ENCODE measurements at regions not wholly inside any gene's neighbourhood (a gene's known extent, or its start where the extent isn't known, plus 50 kb on each side); places are given as distances from the start of the nearest gene placed in this dataset.

DNA sequence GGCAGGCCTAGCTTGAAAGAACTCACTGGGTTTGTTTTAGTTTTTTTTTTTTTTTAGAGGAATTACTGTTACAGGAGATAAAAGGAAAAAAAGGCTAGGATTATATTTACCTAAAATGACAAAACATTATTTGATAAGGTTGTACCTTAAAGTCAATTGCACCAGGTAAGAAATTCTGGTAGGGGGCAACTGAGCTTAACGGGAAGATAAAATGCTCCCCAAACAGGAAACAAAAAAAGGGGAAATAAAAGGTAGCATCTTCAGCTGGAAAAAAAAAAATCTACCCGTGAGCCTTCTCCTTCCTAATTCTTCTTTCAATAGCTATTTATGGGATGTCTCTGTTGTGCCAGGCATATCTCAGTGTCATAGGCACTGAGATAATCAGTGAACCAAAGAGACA is 164.5 kb downstream of the PIK3R1 start:
- DNase-seq, result no peak

DNA sequence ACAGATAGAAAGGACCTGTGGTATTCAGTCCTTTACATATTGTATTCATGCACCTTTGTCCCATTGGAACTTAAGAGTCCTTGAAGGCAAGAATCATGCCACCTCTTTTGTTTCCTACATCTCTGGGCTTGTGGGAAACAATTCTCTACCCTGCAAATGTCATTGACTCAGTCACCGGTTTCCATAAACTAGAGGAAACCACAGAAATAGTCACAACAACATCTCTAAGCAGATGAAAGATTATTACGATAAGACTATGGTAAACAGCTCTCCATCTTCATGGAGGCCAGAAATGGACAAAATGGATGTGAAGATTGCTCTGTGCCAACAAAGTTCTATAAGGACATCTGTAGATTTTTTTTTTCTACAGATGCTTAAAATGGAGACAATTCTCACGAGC is 165.5 kb downstream of the PIK3R1 start:
- DNase-seq, result no peak

DNA sequence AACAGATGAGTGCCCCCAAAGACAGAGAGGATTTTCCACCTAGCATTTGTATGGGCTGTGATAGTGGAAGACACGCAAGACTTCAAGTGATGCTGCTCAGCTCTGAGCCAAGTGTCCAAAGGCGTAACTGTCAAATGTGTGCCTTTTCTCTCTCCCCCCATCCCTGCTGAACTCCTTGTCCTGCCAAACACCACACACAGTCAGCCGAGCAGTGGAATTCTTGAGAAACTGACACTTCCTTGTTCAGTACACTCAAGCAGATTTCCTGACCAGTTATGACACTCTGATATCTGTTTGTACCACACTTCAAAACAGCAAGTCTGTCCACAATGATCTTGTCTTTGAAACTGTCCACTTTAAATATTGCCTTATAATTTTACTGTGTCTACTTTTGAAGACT is 166.4 kb downstream of the PIK3R1 start:
- no peak for DNase-seq

DNA sequence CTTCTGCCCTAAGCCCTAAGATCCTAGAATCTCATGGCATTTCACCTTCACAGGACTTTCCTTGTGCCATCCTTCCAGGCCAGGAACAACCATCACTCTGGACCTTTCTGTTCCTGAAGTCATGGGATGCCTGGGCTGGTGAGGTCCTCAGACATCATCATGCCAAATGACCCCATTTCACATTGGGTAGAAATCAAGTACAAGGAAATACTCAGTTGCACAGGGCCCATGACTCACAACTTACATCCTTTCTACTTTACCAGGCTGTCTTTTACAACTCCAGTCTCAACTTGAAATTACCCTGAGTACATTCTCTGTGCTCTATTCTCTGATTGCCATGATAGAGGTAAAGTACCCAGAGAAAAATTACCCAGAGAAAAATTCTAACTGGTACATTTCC is 167.1 kb downstream of the PIK3R1 start:
- DNase-seq, result no peak

DNA sequence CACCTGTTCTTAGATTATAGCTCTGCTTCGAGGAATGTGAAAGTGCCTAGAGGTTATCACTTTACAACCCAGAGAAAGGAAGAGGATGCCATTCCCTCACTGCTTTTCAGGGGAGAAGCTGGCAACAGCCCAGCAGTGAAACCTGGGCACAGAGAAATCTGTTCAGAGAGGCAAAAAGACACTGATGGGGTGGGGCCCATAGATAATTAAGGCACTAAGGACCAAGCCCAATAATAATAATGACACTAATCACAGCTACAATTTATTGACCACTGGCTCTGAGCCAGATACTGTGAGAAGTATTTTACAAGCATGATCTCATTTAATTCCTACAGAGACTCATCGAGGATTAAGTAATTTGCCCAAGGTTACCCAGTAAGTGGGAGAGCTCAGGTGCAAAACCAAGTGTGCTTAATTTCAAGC is 168.3 kb downstream of the PIK3R1 start:
- no peak for DNase-seq

DNA sequence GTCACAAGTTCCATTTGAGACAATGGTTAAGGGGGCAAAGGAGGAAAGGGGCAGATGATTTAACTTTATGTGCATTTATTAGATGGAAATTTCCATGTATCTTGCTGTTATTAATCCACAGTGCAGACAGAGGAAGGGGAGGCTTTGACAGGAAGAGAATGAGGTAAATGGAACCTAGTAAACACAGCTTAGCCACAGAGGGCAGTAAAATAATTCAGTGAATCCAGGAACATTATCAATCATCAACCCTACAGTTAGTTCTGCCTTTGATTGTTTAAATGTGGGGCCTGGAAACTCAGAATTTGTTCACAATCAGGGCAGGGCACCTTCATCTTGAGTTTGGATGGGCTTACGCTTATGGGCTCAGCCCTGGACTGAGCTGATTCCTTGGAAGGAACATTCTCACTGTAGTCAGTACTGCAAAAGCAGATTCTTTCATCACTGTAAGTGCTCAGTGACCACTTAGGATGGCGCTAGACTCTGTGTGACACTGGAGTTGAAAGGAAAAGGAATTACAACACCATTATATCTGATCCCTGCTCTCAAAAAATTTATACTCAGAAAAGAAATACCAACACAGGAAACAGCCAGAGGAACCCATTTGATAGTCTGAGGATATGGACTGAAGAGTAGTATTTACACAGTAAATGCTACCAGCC is 169.5 kb downstream of the PIK3R1 start:
- DNase-seq, result no peak

DNA sequence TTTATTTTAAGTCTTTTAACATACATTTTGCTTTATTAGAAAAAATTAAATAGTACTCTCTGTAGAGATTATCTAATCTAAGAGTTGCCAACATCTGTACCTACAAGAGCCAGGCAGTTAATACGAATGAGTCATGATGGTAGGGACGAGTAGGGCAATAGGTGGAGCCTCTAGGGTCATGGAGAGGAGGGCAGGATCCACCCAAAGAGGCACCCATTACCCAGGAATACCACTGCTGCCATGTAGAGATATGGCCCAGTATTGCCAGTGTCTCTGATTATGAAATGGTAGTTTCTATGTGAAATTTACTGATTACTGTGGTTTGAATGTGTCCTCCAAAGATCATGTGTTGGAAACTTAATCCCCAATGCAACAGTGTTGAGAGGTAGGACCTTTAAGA is 170.4 kb downstream of the PIK3R1 start:
- no peak for DNase-seq

DNA sequence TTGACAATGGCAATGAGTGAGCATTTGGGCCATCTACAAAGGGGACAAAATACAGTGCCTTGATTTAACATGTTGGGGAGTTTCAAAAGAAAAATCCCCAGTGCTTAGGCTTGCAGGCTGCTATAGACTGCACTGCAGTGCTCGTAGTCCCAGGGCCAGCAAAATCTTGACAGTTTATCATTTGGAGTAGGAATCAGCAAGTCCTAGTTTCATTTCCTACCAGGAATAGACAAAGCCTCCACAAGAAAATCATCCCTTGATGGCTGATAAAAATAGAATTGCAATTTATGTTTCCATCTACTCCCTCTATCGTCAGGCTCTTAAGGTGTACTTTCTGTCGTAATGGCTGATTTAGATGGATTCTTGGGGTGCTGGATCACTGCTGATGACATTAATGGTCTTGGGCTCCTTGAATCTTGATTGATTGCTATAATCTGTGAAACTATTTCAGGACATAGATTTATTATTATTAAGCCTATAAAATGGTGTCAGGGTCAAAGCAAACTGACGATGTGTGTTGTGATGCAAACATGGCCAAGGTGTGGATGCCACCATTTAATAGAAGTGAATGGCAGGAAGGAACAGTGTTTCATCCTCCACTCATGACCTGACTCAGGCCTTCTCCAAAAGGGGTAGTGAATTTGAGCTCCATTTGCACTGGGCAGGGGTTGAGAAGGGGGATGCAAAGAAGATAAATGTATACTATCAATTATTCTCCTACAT is 171.7 kb downstream of the PIK3R1 start:
- no peak for DNase-seq

DNA sequence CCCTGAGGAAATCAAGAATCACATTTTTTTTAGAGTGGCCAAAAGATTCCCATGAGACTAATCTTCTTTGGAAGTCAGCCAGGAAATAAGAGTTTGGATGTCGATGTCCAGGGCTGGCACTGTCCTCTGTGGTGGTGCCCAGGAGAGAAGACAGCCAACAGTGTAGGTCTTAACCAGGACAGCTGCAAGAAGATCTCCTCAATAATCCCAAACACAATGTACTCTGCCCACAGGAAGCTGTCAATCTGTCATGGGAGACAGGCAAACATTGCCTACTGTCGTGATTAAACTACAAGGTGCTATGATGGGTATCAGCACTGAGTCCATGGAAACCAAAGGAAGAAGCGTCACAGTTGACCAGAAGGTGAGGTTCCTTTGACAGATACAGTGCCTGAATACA is 174.1 kb downstream of the PIK3R1 start:
- no peak for DNase-seq

DNA sequence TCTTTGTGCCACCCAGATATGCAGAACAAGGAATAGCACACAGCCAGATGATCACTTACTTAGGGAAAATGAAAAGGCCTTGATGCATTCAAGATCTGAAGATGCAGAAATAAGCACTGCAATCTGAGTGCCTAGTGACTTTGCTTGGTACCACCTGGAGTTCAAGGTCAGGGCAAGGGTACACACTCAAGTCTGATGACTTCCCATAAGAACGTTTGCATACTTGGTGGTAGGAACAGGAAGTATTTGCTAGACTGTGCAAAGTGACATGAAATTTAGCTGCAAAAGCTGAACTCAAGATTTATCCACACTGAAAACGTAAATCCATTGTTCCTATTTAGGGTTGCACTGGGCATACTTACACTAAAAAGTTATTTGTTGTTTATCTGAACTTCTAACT is 177.1 kb downstream of the PIK3R1 start:
- no peak for DNase-seq

DNA sequence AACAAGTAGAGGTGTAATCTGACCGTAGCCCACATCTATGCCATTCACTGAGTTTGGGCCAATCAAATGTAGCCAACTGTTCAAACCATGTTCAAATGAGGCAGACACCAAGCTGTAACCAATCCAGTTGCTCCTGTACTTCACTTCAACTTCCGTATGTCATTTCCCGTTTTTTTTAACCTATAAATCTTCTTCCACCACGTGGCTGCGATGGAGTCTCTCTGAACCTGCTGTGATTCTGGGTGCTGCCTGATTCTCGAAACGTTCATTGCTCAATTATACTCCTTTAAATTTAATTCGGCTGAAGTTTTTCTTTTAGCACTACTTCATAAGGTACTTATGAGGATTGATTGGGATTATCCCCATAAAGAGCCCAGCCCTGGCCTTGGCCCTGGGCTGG is 179.7 kb downstream of the PIK3R1 start:
- DNase-seq, result no peak

DNA sequence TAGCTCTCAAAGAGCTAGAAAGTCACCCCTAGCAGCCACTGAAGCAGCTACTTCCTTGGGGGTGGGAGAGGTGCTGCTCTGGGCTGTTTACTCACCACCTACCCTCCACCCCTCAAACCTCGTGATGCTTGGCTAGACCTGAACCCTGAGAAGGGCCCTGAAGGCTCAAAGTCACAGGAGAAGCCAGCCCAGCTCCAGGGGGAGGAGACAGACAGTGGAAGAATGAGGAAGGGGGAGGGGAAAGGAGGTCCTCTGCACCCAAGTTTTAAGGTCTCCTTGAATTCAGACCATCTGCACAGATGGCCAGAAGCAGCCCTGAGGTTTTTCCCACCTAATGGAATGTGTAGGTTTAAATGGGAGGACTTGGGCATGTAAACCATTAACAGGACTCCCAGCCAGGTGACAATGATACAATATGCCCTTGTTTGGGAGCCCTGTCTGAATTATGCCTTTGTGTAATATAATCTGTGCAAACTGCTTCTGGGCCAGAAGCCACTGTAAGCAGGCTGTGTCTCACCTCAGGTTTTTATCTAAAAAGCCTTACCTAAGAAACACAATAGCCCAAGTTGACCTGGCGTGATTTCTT is 180.5 kb downstream of the PIK3R1 start:
- DNase-seq, result no peak

DNA sequence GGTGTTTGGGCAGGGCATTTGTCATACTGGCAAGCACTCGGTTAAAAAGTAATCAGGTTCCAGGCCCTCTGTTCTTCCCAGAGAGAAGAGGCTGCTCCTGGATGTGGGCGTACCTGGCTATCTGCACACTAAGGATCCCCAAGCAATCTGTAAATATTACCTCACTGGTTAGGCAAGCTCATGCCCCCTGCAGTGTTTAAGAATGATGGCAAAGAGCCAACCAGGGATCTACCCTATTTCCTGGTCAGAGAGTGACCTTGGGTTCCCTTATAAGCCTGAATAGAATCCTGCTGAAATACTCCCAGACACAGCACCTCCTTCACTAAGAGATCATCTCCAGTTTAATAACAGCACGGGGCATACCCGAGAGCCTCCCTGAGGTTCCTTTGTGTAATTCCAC is 181.2 kb downstream of the PIK3R1 start:
- no peak for DNase-seq

DNA sequence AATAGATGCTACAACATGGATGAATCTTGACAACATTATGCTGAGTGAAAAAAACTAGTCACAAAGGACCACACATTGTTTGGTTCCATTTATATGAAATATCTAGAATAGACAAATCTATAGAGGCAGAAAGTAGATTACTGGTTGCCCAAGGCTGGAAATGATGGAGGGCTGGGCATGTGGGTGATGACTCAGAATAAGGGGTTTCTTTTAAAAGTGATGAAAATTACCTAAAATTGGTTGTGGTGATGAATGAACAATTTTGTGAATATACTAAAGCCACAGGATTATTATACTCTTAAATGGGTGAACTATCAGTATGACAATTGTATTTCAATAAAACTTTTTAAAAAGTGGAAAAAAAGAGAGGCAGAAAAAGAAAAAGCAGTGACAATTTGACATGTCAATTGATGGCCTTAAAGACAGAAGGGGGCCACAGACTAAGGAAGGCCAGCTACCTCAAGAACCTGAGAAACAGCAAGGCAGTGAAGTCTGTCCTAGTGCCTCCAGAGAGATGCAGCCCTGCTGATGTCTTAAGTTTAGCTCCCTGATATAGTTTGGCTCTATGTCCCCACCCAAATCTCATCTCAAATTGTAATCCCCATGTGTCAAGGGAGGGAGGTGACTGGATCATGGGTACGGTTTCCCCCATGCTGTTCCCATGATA is 182.7 kb downstream of the PIK3R1 start:
- no peak for DNase-seq

DNA sequence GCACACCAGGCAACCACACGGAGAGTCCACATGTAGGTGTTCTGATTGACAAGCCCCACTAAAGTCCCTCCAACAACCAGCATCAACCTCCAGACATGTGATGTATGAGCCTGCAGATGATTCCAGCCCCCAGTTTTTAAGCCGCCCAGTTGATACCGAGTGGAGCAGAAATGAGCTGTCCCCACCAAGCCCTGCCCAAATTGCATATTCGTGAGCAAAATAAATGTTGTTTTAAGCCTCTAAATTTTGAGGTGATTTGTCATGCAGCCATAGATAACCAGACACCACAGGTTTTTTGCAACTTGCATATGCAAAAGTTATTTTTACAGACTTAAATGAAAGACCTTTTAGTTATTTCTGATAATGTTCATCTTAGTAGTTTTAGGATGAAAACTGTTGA is 187.7 kb downstream of the PIK3R1 start:
- no peak for DNase-seq

DNA sequence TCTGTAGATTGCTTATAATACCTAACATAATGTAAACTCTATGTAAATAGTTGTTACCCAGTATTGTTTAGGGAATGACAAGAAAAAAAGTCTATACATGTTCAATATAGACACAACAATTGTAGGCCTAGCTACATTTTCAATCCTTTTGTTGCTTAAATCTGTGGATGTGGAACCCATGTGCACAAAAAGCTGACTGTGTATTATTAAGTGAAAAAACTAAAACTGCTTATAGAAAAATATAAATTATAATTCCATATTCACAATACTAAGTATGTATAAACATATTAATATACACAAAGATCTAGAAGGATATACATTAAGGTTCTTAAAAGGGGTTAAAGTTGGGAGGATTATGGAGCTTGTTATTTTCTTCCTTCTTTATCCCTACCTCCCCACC is 188.7 kb downstream of the PIK3R1 start:
- DNase-seq, result no peak

DNA sequence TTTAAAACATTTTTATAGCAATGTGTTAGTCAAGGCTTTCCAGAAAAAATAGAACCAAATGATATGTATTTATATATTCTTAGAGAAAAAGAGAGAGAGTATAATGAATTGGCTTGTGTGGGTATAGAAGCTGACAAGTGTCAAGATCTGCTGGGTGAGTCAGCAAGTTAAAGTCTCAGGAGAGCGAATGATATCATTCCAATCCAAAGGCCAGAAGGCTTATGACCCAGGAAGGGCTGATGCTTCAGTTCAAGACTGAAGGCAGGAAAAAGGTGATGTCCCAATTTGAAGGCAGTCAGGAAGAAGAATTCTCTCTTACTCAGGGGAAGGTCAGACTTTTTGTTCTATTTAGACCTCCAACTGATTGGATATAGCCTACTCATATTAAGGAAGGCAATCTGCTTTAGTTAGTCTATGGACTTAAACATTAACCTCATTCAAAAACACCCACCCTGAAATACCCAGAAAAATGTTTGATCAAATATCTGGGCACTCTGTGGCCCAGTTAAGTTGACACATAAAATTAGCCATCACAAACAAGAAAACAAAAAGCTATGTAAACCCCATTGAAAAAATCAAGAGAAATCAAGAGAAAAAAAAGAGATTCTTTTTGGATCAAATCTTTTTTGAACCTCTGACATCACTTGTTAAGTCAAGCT is 189.6 kb downstream of the PIK3R1 start:
- no peak for DNase-seq

DNA sequence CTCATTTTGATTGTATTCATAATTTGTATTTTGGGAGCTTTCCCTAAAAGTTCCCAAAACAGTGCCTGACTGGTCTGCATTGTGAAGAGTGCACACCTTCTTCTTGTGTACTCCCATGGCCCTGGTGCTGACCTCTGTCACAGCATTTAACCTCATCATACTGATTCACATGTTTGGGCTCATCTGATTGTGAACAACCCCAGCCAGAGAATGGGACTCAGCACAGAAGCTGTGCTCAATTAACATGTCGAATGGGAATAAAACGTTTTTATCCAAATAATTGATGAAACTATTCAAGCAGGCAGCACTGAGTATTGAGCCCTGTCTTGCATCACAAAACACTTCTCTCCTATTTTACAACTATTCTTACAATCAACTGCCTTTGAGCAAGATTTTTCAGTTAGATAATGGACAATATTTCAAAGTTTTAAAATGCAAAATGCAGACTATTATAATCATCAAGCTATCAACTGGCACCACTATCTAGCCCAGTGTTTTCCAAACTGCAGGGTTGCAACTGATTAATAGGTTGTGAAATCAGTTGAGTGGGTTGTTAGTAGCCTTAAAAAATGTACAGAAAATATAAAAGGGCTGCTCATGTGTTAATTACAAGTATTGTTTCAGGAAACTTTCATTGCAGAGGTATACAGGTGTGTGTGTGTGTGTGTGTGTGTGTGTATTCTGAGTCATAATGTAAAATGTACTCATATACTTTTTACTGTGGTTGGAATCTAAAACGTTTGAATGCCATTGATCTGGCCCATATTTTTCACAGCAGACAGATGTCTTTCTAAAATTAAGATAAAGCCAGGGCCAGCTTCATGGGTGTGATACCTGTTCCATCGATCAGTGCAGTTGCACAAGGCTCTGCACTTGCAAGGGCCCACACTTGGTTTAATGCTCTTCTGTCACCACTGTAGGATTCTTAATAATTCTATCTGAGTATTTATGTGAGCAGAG is 190.5 kb downstream of the PIK3R1 start:
- no peak for DNase-seq

DNA sequence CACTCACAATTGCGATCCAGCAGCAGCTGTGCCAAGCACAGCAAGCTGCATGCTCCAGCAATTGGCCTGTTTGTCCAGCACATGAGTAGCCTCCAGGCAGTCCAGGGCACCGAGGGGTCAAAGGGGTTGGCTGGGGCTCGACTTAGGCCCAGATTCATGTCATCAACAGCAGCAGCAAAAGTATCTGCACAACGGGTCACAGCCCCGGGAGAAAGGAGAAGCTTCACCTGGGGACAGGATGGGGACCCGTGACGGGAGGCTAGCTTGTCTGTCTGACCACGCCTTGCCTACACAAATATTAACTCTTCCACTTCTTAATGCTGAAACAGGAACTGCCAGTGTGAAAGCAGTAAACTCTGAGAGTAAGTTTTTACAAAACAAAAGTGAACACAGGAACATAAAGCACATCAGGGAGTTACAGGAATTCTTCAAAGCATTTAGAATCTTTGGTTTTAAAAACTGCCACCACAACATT is 191.2 kb downstream of the PIK3R1 start:
- DNase-seq, result no peak

DNA sequence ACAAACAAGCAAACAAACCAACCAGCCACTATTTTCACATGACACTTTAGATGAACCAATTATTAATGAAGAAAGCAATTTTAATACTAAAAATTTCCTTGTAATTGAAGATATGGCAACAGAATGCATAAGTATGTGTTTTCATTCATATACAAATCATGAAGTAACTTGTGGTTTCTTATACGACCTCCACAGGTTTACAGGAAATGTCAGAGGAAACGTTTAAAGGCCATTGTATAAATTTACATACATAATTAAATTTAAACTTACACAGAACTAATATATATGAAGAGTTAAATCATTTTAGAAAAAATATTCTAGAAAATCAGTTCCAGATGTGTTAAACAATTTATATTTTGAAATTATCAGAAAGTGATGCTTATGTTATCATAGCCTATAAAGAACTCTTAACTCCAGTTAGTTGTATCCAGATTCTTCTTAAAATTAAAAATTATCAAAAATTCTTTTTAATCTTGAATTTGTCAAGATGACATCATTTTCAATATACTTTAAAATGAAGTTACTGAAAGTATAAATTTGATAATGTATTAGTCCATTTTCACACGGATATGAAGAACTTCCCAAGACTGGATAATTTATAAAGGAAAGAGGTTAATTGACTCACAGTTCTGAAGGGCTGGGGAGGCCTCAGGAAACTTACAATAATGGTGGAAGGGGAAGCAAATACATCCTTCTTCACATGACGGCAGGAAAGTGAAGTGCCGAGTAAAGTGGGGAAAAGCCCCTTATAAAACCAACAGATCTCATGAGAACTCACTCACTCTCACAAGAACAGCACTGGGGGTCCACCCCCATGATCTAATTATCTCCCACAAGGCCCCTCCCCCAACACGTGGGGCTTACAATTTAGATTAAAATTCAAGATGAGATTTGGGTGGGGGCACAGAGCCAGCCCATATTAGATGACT is 192.0 kb downstream of the PIK3R1 start:
- no peak for DNase-seq

DNA sequence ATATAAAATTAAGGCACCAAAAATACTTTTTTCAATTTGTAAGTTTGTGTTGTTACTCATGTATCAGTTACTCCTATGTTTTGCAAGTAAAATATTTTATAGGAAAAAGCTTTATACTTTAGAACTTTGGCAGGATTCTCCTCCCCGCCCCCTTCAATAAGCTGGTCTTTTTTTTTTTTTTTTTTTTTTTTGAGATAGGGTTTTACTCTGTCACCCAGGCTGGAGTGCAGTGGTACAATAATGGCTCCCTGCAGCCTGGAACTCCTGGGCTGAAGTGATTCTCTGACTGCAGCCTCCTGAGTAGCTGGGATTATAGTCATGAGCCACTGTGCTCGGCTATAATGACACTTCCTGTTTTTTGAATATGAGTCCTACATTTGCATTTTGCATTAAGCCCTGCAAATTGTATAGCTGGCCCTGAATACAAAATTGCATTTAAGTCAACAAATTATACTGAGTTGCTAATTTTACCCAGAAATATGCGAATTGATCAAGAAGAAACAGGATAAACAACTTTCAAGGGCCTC is 192.9 kb downstream of the PIK3R1 start:
- DNase-seq, result no peak

All from amniotic stem cell (primary cell).